ENCODE measurements at regions not wholly inside any gene's neighbourhood (a gene's known extent, or its start where the extent isn't known, plus 50 kb on each side); places are given as distances from the start of the nearest gene placed in this dataset.

DNA sequence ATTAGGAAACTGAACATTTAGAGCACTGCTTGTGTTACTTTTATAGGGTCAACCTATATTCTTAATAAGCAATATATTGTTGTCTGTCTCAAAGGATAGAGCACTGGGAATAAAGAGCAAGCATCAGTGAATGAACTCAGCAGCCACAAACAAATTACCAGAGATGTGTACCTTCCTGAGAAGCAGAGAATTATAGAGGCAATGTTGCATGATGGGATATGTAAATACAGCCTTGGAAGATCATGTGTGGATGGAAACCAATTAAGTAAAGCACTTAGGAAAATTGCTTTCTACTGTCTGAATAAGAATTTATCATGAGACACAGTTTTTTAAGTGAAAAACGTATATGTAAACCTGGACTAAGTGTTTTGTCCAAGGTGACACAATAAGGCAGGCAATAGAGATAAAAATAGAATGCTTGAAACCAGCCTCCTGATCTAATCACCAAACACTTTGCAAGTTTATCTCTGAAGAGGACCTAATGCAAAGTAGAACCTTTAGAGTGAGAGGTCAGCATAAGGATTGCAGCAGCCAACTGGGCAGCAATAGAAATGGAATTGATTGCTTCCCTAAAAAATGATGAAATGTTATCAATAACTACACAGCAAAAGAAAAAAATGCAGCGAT is 848.0 kb downstream of the TUSC7 start:
- Histone ChIP-seq H2AFZ (no peak overlapping the region), H3K36me3 (ENCODE audit: low read depth) (no peaks in the 10 kb centered on the region), H3K4me1 (replicated peaks; ENCODE audit: insufficient read depth) (no peaks in the 10 kb centered on the region), H3F3A (ENCODE audit: insufficient read depth, low read depth) (no peaks in the 10 kb centered on the region), H3K4me3 (no peak overlapping the region), H3K27me3 (ENCODE audit: insufficient read depth, low read depth) (no peaks in the 10 kb centered on the region), H3K27ac (no peak overlapping the region), H4K20me1 (ENCODE audit: insufficient read depth) (no peaks in the 10 kb centered on the region), H3K79me2 (ENCODE audit: low read depth) (no peaks in the 10 kb centered on the region), H3K4me2 (no peak overlapping the region), H3K9me2 (ENCODE audit: insufficient read depth) (no peaks in the 10 kb centered on the region), H3K9me3 (ENCODE audit: insufficient read depth, low read depth) (no peaks in the 10 kb centered on the region)
- DNase-seq, result no peak
- TF ChIP-seq EZH2 (IDR thresholded peaks at IDR 0.05; ENCODE audit: low read depth) (no peak), CTCF (conservative IDR thresholded peaks at IDR 0.05) (no peak)
- ChIA-PET CTCF (no interaction called here), POLR2A (ENCODE audit: unreplicated experiment) (no interaction called here)
- BruUV-seq (replicated peaks), result no TSS peak
- intact Hi-C loops (cut with micrococcal nuclease; ENCODE audit: unreplicated experiment), result no loop called here

- no TSS peak for BruUV-seq (replicated peaks)
- no peak overlapping the region for H2AFZ ChIP-seq
- no peak for DNase-seq
- H3K27me3 ChIP-seq (ENCODE audit: insufficient read depth, low read depth), result no peaks in the 10 kb centered on the region
- no peak overlapping the region for H3K4me3 ChIP-seq
- no peaks in the 10 kb centered on the region for H3K79me2 ChIP-seq (ENCODE audit: low read depth)
- POLR2A ChIA-PET (ENCODE audit: unreplicated experiment), result no interaction called here
- TF ChIP-seq EZH2 (IDR thresholded peaks at IDR 0.05; ENCODE audit: low read depth), result no peak
- no peak for TF ChIP-seq CTCF (conservative IDR thresholded peaks at IDR 0.05)
- intact Hi-C loops (cut with micrococcal nuclease; ENCODE audit: unreplicated experiment), result no loop called here
- H3K4me2 ChIP-seq, result no peak overlapping the region
- H3K36me3 ChIP-seq (ENCODE audit: low read depth), result no peaks in the 10 kb centered on the region
- no peaks in the 10 kb centered on the region for H3K9me2 ChIP-seq (ENCODE audit: insufficient read depth)
- no peaks in the 10 kb centered on the region for H4K20me1 ChIP-seq (ENCODE audit: insufficient read depth)
- no peaks in the 10 kb centered on the region for H3F3A ChIP-seq (ENCODE audit: insufficient read depth, low read depth)
- no peaks in the 10 kb centered on the region for H3K9me3 ChIP-seq (ENCODE audit: insufficient read depth, low read depth)
- CTCF ChIA-PET, result no interaction called here
- H3K27ac ChIP-seq, result no peak overlapping the region
- H3K4me1 ChIP-seq (replicated peaks; ENCODE audit: insufficient read depth), result no peaks in the 10 kb centered on the region
Measured at GRCh38 chr3:117558681-117559080, 849.1 kb downstream of the TUSC7 start.

DNA sequence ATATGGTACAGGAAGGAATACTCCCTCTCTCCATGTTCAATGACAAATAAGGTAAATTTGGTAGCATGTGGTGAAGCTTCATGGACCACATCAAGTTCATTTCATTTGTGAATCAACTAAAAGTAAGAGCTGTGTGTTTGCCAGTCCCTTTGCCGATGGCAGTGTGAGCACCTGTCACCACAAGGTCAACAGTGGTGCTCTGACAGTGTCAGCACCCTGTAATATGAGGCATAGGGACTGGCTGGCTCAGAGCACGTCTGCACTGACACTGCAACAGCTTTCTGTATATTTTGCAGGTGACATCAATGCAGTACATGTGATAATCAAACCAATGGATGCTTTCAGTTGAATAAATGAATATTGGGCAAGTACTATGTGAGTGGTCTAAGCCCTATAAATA is 852.4 kb downstream of the TUSC7 start:
- Histone ChIP-seq H3K79me2 (ENCODE audit: low read depth) (no peaks in the 10 kb centered on the region), H3K27me3 (ENCODE audit: insufficient read depth, low read depth) (no peaks in the 10 kb centered on the region), H3K27ac (no peak overlapping the region), H3K9me2 (ENCODE audit: insufficient read depth) (no peaks in the 10 kb centered on the region), H4K20me1 (ENCODE audit: insufficient read depth) (no peaks in the 10 kb centered on the region), H3K9me3 (ENCODE audit: insufficient read depth, low read depth) (no peaks in the 10 kb centered on the region), H3K4me3 (no peak overlapping the region), H3K4me1 (replicated peaks; ENCODE audit: insufficient read depth) (no peaks in the 10 kb centered on the region), H2AFZ (no peak overlapping the region), H3K36me3 (ENCODE audit: low read depth) (no peaks in the 10 kb centered on the region), H3F3A (ENCODE audit: insufficient read depth, low read depth) (no peaks in the 10 kb centered on the region), H3K4me2 (no peak overlapping the region)
- intact Hi-C loops (cut with micrococcal nuclease; ENCODE audit: unreplicated experiment), result no loop called here
- BruUV-seq (replicated peaks), result no TSS peak
- TF ChIP-seq CTCF (conservative IDR thresholded peaks at IDR 0.05) (no peak), EZH2 (IDR thresholded peaks at IDR 0.05; ENCODE audit: low read depth) (no peak)
- no peak for DNase-seq
- POLR2A ChIA-PET (ENCODE audit: unreplicated experiment), result no interaction called here
- CTCF ChIA-PET, result no interaction called here

All from PC-9 (cell line).